DND-41 (cell line): ENCODE measurements at regions not wholly inside any gene's neighbourhood (a gene's known extent, or its start where the extent isn't known, plus 50 kb on each side); places are given as distances from the start of the nearest gene placed in this dataset.

ENCODE experiments used
- ATAC-seq: fragments of 200-7000 bp; cut with Tn5 transposase; 3 replicates; pipeline ENCODE4 v1.9.1; 2021; ENCODE audit warnings: low read depth; ENCODE audit not compliant: insufficient read depth
- DNase-seq: peaks from one replicate; pipeline ENCODE4 v3.0.0-alpha.2; 2020
- H2AFZ ChIP-seq: 2 replicates; pipeline ENCODE4 v1.6.0; 2012; ENCODE audit warnings: low read depth, low read length
- H3K27ac ChIP-seq: 2 replicates; pipeline ENCODE4 v1.5.1; 2012; ENCODE audit warnings: low read length, inconsistent platforms
- H3K27me3 ChIP-seq: fragments of 200-600 bp; sonication (generic); 2 replicates; pipeline ENCODE4 v1.6.0; 2012; ENCODE audit warnings: low read length, mild to moderate bottlenecking, inconsistent platforms; ENCODE audit not compliant: insufficient read depth, poor library complexity
- H3K36me3 ChIP-seq: 2 replicates; pipeline ENCODE4 v1.5.1; 2012; ENCODE audit warnings: low read length, inconsistent platforms; ENCODE audit not compliant: insufficient read depth
- H3K4me1 ChIP-seq: 2 replicates; pipeline ENCODE4 v1.5.1; 2012; ENCODE audit warnings: mild to moderate bottlenecking, low read length; ENCODE audit not compliant: insufficient read depth
- H3K4me2 ChIP-seq: 2 replicates; pipeline ENCODE4 v1.6.0; 2012; ENCODE audit warnings: mild to moderate bottlenecking, moderate library complexity, low read length, inconsistent platforms; ENCODE audit not compliant: insufficient read depth
- H3K4me3 ChIP-seq, 2 experiments: fragments of 200-600 bp in 1 of 2; shearing (Covaris generic) in 1 of 2; 2 replicates each; pipeline ENCODE4 v1.5.1; 2012 to 2016; ENCODE audit warnings: inconsistent platforms in 2 of 2, low read length in 2 of 2, mild to moderate bottlenecking in 2 of 2, low read depth in 1 of 2, moderate library complexity in 1 of 2
- H3K79me2 ChIP-seq: 2 replicates; pipeline ENCODE4 v1.6.0; 2012; ENCODE audit warnings: low read length, inconsistent platforms; ENCODE audit not compliant: insufficient read depth
- H3K9ac ChIP-seq: 2 replicates; pipeline ENCODE4 v1.6.0; 2012; ENCODE audit warnings: low read depth, mild to moderate bottlenecking, inconsistent platforms, low read length, moderate library complexity
- H3K9me3 ChIP-seq: 2 replicates; pipeline ENCODE4 v1.5.1; 2012; ENCODE audit warnings: low read length, moderate library complexity, mild to moderate bottlenecking, inconsistent platforms; ENCODE audit not compliant: insufficient read depth, severe bottlenecking
- H4K20me1 ChIP-seq: 2 replicates; pipeline ENCODE4 v1.6.0; 2012; ENCODE audit warnings: low read length; ENCODE audit not compliant: insufficient read depth
- CTCF ChIP-seq: IDR thresholded peaks from 2 replicates; pipeline ENCODE4 v1.5.1; 2012; ENCODE audit warnings: borderline replicate concordance, low read length, moderate library complexity, mild to moderate bottlenecking; ENCODE audit not compliant: poor library complexity, severe bottlenecking; ENCODE audit errors: extremely low read depth
- EZH2 ChIP-seq: IDR thresholded peaks from 3 replicates; pipeline ENCODE4 v1.6.1; 2012; ENCODE audit warnings: borderline replicate concordance, low read depth, mild to moderate bottlenecking, moderate library complexity, low read length, inconsistent platforms; ENCODE audit not compliant: severe bottlenecking

- H4K20me1 ChIP-seq, result no peaks in the 10 kb centered on the region
- DNase-seq, result no peak
- no peak overlapping the region for H3K4me3 ChIP-seq
- 0 out of 3 replicates have a peak, but pooled peaks have one; percentile 16 for ATAC-seq
- 0 out of 2 replicates have a peak overlapping the region, but pooled peaks have one; percentile 6 for H3K27ac ChIP-seq
- H3K27me3 ChIP-seq, result no peaks in the 10 kb centered on the region
- peaks cover 29% of the 10 kb centered on the region for H3K4me1 ChIP-seq
- no peaks in the 10 kb centered on the region for H3K36me3 ChIP-seq
- H3K9me3 ChIP-seq, result no peaks in the 10 kb centered on the region
- H3K9ac ChIP-seq, result no peak overlapping the region
- no peak overlapping the region for H3K4me2 ChIP-seq
- TF ChIP-seq CTCF (no peak), EZH2 (no peak)
- no peaks in the 10 kb centered on the region for H3K79me2 ChIP-seq
- H2AFZ ChIP-seq, result peak overlapping the region; percentile 35; the same call in 1 of the 2 replicates
Observed at GRCh38 chr10:88120599-88121333, 257.3 kb downstream of the PTEN start.

- no peaks in the 10 kb centered on the region for H3K79me2 ChIP-seq
- H3K9me3 ChIP-seq, result no peaks in the 10 kb centered on the region
- H3K27me3 ChIP-seq, result no peaks in the 10 kb centered on the region
- TF ChIP-seq EZH2 (no peak), CTCF (no peak)
- H3K4me3 ChIP-seq, result no peak overlapping the region
- no peak overlapping the region for H3K27ac ChIP-seq
- no peak for ATAC-seq
- H3K36me3 ChIP-seq, result no peaks in the 10 kb centered on the region
- H3K9ac ChIP-seq, result no peak overlapping the region
- no peak overlapping the region for H2AFZ ChIP-seq
- no peaks in the 10 kb centered on the region for H4K20me1 ChIP-seq
- H3K4me2 ChIP-seq, result no peak overlapping the region
- H3K4me1 ChIP-seq, result peaks cover 30% of the 10 kb centered on the region
- DNase-seq, result no peak
Observed at GRCh38 chr10:88121361-88121760, 257.9 kb downstream of the PTEN start.

- H3K4me2 ChIP-seq, result no peak overlapping the region
- no peak for DNase-seq
- no peak overlapping the region for H3K27ac ChIP-seq
- H3K4me1 ChIP-seq, result peaks cover 22% of the 10 kb centered on the region
- no peak overlapping the region for H2AFZ ChIP-seq
- H3K9ac ChIP-seq, result no peak overlapping the region
- no peak for ATAC-seq
- no peaks in the 10 kb centered on the region for H4K20me1 ChIP-seq
- no peaks in the 10 kb centered on the region for H3K9me3 ChIP-seq
- no peak for TF ChIP-seq CTCF
- no peak for TF ChIP-seq EZH2
- no peaks in the 10 kb centered on the region for H3K79me2 ChIP-seq
- no peaks in the 10 kb centered on the region for H3K36me3 ChIP-seq
- no peaks in the 10 kb centered on the region for H3K27me3 ChIP-seq
- no peak overlapping the region for H3K4me3 ChIP-seq
Observed at GRCh38 chr10:88122145-88122544, 258.7 kb downstream of the PTEN start.
